LoVo (cell line): ENCODE measurements at regions not wholly inside any gene's neighbourhood (a gene's known extent, or its start where the extent isn't known, plus 50 kb on each side); places are given as distances from the start of the nearest gene placed in this dataset.
"Not testable (repeated sequence)": the region's sequence is repeated elsewhere in the genome, so short reads cannot be mapped to it uniquely, and the experiment has no call there.

ENCODE experiments used
- DNase-seq: peaks from one replicate; pipeline ENCODE4 v3.0.0-alpha.2; 2016; ENCODE audit warnings: low spot score

DNA sequence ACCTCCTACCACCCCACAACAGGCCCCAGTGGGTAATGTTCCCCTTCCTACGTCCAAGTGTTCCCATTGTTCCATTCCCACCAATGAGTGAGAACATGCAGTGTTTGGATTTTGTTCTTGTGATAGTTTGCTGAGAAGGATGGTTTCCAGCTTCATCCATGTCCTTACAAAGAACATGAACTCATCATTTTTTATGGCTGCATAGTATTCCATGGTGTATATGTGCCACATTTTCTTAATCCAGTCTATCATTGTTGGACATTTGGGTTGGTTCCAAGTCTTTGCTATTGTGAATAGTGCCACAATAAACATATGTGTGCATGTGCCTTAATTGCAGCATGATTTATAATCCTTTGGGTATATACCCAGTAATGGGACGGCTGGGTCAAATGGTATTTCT, 81.6 kb downstream of the P2RY10 start:
- DNase-seq = not testable (repeated sequence)

DNA sequence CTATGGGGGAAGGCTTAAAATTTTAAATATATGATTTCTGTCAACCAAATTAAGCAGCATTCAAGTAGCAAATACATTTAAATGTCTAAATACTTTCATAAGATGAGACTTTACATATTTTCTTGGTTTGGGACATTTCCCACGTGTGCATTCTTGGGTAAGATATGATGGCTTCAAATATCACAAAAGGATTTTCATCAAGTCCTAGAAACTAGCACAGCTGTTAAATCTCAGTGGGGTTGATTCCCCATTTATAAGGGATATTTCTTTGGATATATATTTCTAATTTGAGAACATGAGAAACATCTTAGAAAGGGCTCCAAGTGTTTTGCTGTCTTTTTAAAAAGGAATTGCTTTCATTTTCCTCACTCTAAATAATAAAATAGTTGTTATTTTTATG, 90.2 kb downstream of the P2RY10 start:
- no peak for DNase-seq

- DNase-seq = no peak
Measured at GRCh38 chrX:79036157-79036880, 91.1 kb downstream of the P2RY10 start.

DNA sequence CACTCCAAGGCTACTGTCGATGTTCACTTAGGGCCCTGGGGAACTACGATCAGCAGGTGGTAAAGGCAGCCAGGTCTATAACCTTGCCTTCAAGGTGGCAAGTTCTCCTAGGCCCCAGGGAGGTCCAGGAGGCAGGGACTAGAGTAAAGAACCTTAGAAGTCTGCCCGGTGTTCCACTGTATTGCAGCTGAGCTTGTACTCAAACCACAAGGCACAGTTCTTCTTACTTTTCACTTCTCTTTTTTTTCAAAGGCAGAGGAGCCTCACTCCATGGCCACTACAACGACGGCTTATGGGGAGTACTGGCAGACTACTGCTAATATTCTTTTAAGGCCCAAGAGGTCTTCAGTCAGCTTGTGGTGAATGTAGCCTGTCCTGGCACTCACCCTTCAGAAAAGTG, 78.8 kb upstream of the GPR174 start:
- no peak for DNase-seq

GRCh38 chrX:79078114-79078513, 66.4 kb upstream of the GPR174 start:
- no peak for DNase-seq

GRCh38 chrX:79079477-79079876, 65.0 kb upstream of the GPR174 start:
- no peak for DNase-seq

DNA sequence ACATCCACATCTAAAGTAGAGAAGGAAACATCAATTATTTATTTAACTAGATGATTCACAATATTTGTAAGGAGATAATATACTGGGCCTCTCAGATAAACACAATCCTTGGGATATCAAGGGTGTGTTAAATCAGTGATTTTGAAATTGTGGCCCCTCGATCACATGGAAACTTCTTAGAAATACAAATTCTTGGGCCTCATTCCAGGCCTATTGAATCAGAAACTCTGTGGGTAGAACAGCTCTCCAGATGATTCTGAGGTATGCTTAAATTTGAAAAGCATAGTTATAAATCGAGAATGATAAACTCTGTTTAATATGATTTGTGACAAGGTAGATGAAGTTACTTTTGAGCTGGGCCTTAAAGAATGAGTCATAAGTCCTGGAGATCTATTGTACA, 64.3 kb upstream of the GPR174 start:
- no peak for DNase-seq

DNA sequence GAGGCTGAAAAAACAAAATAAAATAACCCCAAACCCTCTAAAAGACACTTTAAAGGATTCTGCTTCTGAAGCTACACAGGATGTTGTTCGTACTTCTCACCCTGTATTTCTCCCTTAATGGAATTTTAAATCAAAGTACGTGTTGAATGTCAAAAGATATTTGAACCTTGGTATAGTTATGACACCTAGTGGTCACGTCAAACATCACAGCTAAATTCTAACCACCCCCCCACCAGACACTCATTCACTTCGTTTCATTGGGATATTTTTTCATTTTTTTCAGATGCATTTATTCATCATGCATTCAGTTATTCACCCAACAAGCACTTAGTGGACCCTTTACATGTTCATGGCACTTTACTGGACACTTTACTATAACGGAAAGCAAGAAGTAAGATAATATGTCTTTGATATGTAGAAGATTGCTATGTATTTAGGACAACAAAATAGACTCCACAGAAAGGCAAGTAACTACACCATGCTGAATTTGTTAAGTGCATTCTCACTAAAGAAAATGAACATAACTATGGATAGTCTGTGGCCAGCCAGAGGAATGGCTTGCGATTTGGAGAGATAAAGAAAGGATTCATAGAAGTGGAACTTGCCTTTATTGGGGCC, 62.5 kb upstream of the GPR174 start:
- peak; percentile 34 for DNase-seq

DNA sequence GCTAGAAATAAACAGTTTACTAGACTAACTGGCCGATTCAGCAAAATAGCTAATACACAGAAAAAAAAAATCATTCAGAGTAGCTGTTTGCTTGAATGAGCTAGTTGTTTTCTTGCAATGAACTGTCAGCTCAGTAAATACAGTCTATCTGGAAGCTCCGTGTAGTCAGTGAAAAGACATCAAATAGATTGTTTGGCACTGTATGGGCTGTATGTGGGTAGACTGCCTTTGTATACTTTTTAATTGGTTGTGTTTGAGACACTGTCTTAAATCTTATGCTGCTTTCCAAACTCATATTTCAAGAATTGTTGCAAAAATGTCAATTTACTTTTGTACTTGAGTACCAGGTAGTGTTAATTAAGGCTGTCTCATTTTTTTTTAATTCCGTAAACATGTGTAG, 61.6 kb upstream of the GPR174 start:
- no peak for DNase-seq

DNA sequence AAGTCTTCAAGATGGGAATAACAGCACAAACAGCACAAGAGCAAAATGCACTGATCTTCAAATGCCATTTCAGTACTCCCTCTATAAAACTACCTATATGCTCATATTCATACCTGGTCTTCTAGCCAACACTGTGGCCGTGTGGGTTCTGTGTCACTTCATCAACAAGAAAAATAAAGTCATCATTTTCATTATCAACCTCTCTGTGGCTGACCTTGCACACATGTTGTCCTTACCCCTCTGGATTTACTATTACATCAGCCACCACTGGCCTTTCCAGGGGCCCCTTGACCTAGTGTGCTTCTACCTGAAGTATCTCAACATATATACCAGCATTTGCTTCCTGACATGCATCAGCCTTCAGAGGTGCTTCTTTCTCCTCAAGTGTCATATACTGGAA, 59.6 kb upstream of the GPR174 start:
- no peak for DNase-seq

DNA sequence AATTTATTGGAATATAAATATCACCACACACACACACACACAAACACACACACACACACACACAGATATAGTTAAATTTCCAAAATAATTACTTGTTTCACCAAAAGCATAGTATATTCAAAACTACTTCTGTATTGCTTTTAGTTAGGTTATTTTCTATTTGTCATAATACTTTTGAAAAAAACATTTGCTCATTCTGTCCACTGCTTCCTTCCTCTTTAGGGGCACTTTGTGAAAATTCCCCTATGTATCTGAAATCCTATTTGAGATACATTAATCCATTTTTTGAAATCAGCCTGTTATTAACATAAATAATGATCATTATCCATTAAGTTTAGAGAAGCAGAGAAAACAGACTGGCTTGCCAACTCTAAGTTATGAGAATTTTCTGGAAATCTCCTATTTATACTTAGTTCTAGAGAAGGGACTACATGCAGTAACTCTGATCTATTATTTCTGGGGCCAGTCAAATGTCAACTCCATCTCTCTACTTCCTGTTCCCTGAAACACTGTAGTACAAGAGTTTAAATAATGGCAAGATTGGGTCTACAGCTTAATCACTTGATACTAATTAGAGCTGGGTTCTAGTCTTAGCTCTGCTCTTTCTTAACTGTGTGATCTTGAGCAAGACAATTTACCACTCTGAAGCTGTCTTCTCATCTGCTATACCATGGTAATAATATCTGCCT, 54.4 kb upstream of the GPR174 start:
- DNase-seq = no peak

GRCh38 chrX:79094075-79094832, 50.2 kb upstream of the GPR174 start:
- no peak for DNase-seq
